ENCODE measurements at regions not wholly inside any gene's neighbourhood (a gene's known extent, or its start where the extent isn't known, plus 50 kb on each side); places are given as distances from the start of the nearest gene placed in this dataset.

- H3K14ac ChIP-seq (ENCODE audit: insufficient read depth, low read length): no peak overlapping the region
- H3T11ph ChIP-seq (ENCODE audit: low read length): no peak overlapping the region
- no peak overlapping the region for H3K4me3 Mint-ChIP-seq
- H3K27ac ChIP-seq (ENCODE audit: insufficient read length, low read depth, low read length): no peak overlapping the region
- H3K9ac ChIP-seq (ENCODE audit: extremely low read depth, insufficient read length, low read length): no peak overlapping the region
- H3K4ac ChIP-seq (ENCODE audit: low read depth, low read length): no peak overlapping the region
- no peak overlapping the region for H3K4me2 ChIP-seq (ENCODE audit: insufficient read depth, insufficient read length, low read length)
- H4K91ac ChIP-seq (ENCODE audit: insufficient read length, low read depth, low read length): no peak overlapping the region
- no peak overlapping the region for H4K8ac ChIP-seq (replicated peaks; ENCODE audit: insufficient read length, low read depth, low read length)
- no peak overlapping the region for H4K5ac ChIP-seq (ENCODE audit: insufficient read length, low read depth, low read length)
- H3K9me3 ChIP-seq (ENCODE audit: control insufficient read depth, low read depth, low read length): no peaks in the 10 kb centered on the region
- H3K27ac Mint-ChIP-seq: no peak overlapping the region
- H3K4me1 Mint-ChIP-seq: no peaks in the 10 kb centered on the region
- no peak overlapping the region for H2BK5ac ChIP-seq (ENCODE audit: insufficient read length, low read length)
- no peaks in the 10 kb centered on the region for H3K36me3 Mint-ChIP-seq (ENCODE audit: insufficient read depth in 1 of 3, low read depth in 3 of 3)
- no peaks in the 10 kb centered on the region for H3K4me1 ChIP-seq (ENCODE audit: insufficient read depth, low read length)
- H3K23me2 ChIP-seq (ENCODE audit: insufficient read length, low read depth, low read length, poor library complexity, severe bottlenecking): no peaks in the 10 kb centered on the region
- TF ChIP-seq CTCF (conservative IDR thresholded peaks at IDR 0.05): no peak
- no peak overlapping the region for H3K18ac ChIP-seq (ENCODE audit: insufficient read length, low read depth, low read length)
- no peak overlapping the region for H2AK5ac ChIP-seq (ENCODE audit: insufficient read length, low read length)
- H3K27me3 Mint-ChIP-seq (ENCODE audit: low read depth): no peaks in the 10 kb centered on the region
- H3K23ac ChIP-seq (ENCODE audit: insufficient read length, low read depth, low read length): no peak overlapping the region
- no peaks in the 10 kb centered on the region for H3K9me3 Mint-ChIP-seq
- no peak overlapping the region for H2AFZ ChIP-seq (ENCODE audit: low read length)
- no peaks in the 10 kb centered on the region for H3K27me3 ChIP-seq (ENCODE audit: insufficient read depth, low read length)
- no peak for DNase-seq
- no peak overlapping the region for H2BK12ac ChIP-seq (ENCODE audit: insufficient read length, low read depth, low read length)
- H2BK120ac ChIP-seq (ENCODE audit: low read depth, low read length, poor library complexity, severe bottlenecking): no peak overlapping the region
- no peak overlapping the region for H2BK20ac ChIP-seq (ENCODE audit: low read depth, low read length, poor library complexity, severe bottlenecking)
- H3K79me1 ChIP-seq (ENCODE audit: insufficient read depth, low read depth, low read length, poor library complexity, severe bottlenecking): no peaks in the 10 kb centered on the region
- no peaks in the 10 kb centered on the region for H4K20me1 ChIP-seq (ENCODE audit: control insufficient read depth, insufficient read depth, insufficient read length)
- no peaks in the 10 kb centered on the region for H3K79me2 ChIP-seq (ENCODE audit: insufficient read depth, low read length)
- no peak overlapping the region for H2BK15ac ChIP-seq (ENCODE audit: low read depth, low read length)
- no peak overlapping the region for H3K56ac ChIP-seq (ENCODE audit: insufficient read length, low read depth, low read length)
Observed at GRCh38 chr10:107611115-107611514, 446.6 kb upstream of the SORCS1 start.

Measured in H9 (cell line).